Natural killer cell treated with Interleukin-12 subunit alpha and Interleukin-12 subunit beta and Interleukin-15 and Interleukin-18, amount 100 ng/mL, for 72 hours (primary cell): ENCODE measurements at regions not wholly inside any gene's neighbourhood (a gene's known extent, or its start where the extent isn't known, plus 50 kb on each side); places are given as distances from the start of the nearest gene placed in this dataset.
"Not testable (repeated sequence)": the region's sequence is repeated elsewhere in the genome, so short reads cannot be mapped to it uniquely, and the experiment has no call there.

Experiments
- ATAC-seq, 2 donors: fragments of 150-1000 bp; cut with Tn5 transposase in 1 of 2; sonication (Bioruptor Pico), chemical (Tn5 transposase) in 1 of 2; 2 replicates each; pipeline ENCODE4 v1.10.0; 2021
- DNase-seq: peaks from one replicate; pipeline ENCODE4 v3.0.0; 2022; ENCODE audit warnings: low spot score
- H3K27ac Mint-ChIP-seq, 2 donors: 1 replicate in 1 of 2; 2 replicates in 1 of 2; pipeline ENCODE4 v1.8.0; 2022; ENCODE audit warnings: mixed read lengths in 2 of 2, mild to moderate bottlenecking in 1 of 2, moderate library complexity in 1 of 2
- H3K27me3 Mint-ChIP-seq, 2 donors: 1 replicate in 1 of 2; 2 replicates in 1 of 2; pipeline ENCODE4 v1.8.0; 2022; ENCODE audit warnings: mixed read lengths in 2 of 2
- H3K36me3 Mint-ChIP-seq: one replicate; pipeline ENCODE4 v1.8.0; 2022; ENCODE audit warnings: mixed read lengths
- H3K4me1 Mint-ChIP-seq, 2 donors: 1 replicate in 1 of 2; 2 replicates in 1 of 2; pipeline ENCODE4 v1.8.0; 2022; ENCODE audit warnings: low read depth in 2 of 2, mixed read lengths in 2 of 2, mild to moderate bottlenecking in 1 of 2
- H3K4me3 Mint-ChIP-seq: one replicate; pipeline ENCODE4 v1.8.0; 2022; ENCODE audit warnings: mixed read lengths
- H3K9me3 Mint-ChIP-seq: 2 replicates; pipeline ENCODE4 v1.8.0; 2022; ENCODE audit warnings: mixed read lengths

DNA sequence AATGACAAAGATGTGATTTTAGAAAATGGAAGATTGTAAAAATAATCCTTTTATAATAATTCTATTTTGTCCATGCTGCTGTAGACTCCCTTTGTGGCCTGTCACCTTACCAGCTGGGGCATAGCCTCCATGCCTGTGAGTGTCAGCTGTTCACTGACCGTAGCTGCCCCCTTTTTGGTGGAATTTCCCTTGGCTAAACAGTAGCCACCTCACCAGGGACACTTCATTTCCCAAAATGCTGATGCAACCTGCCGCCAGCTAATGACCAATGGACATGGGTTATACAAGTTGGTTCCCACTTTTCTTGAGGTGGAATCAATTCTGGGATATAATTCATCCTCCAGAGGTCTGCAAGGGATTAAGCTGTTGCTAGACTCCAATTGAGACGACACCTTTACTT is 368.4 kb downstream of the PRDM5 start:
- ATAC-seq (no peak), DNase-seq (no peak)
- H3K36me3 Mint-ChIP-seq: no peaks in the 10 kb centered on the region
- peaks cover 3% of the 10 kb centered on the region for H3K9me3 Mint-ChIP-seq
- H3K4me1 Mint-ChIP-seq: no peaks in the 10 kb centered on the region
- H3K27me3 Mint-ChIP-seq: no peaks in the 10 kb centered on the region
- no peak overlapping the region for H3K27ac Mint-ChIP-seq
- no peak overlapping the region for H3K4me3 Mint-ChIP-seq

DNA sequence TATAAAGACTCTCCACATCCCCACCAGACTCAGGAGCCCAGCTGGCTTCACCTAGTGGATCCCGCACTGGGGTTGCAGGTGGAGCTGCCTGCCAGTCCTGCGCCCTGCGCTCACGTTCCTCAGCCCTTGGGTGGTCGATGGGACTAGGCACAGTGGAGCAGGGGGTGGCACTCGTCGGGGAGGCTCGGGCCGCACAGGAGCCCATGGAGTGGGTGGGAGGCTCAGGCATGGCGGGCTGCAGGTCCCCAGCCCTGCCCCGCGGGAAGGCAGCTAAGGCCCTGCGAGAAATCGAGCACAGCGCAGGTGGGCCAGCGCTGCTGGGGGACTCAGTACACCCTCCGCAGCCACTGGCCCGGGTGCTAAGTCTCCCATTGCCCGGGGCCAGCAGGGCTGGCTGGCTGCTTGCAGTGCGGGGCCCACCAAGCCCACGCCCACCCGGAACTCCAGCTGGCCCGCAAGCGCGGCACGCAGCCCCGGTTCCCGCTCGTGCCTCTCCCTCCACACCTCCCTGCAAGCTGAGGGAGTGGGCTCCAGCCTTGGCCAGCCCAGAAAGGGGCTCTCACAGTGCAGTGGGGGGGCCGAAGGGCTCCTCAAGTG is 371.8 kb downstream of the PRDM5 start:
- not testable (repeated sequence) for H3K4me1 Mint-ChIP-seq, DNase-seq, ATAC-seq, H3K36me3 Mint-ChIP-seq, H3K9me3 Mint-ChIP-seq, H3K27me3 Mint-ChIP-seq, H3K27ac Mint-ChIP-seq, H3K4me3 Mint-ChIP-seq

DNA sequence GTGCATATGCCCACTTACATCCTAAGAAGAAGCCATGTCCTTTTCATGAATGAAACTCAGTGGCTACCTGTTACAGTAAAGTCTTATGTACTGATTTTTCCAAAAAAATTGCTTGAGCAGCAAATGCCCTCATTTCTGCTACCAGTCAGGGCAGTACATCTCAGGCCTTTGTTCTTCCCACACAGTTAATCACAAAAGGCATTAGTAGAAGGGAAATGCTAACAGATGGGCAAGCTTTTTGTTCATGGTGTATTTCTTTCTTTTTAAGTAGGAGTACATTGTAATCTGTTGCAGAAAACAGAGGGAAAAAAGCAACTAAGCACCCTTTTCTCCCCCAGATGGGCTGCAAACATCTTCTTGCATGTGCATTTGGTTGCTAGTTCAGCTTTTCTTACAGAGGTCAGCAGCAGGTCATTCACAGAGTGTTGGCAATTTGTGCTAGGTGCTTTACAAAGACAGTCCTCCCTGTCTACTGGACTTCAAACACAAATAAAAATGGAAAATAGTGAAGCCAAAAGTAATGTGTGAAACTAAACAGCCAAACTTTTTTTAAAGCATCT is 373.4 kb downstream of the PRDM5 start:
- Mint-ChIP-seq H3K4me1 (no peaks in the 10 kb centered on the region), H3K4me3 (no peak overlapping the region), H3K27ac (no peak overlapping the region), H3K36me3 (no peaks in the 10 kb centered on the region), H3K27me3 (no peaks in the 10 kb centered on the region), H3K9me3 (peaks cover 3% of the 10 kb centered on the region)
- ATAC-seq (no peak), DNase-seq (no peak)

GRCh38 chr4:120545391-120545790 is 377.1 kb downstream of the PRDM5 start:
- Mint-ChIP-seq H3K9me3 (no peaks in the 10 kb centered on the region), H3K4me3 (no peak overlapping the region)

GRCh38 chr4:120544838-120545237 is 377.7 kb downstream of the PRDM5 start:
- DNase-seq (no peak), ATAC-seq (no peak)
- no peaks in the 10 kb centered on the region for H3K27me3 Mint-ChIP-seq
- H3K9me3 Mint-ChIP-seq: no peaks in the 10 kb centered on the region
- H3K4me3 Mint-ChIP-seq: no peak overlapping the region
- H3K36me3 Mint-ChIP-seq: no peaks in the 10 kb centered on the region
- no peak overlapping the region for H3K27ac Mint-ChIP-seq
- H3K4me1 Mint-ChIP-seq: no peaks in the 10 kb centered on the region

More at GRCh38 chr4:120545391-120545790, 377.1 kb downstream of the PRDM5 start:
- no peaks in the 10 kb centered on the region for H3K4me1 Mint-ChIP-seq
- no peak overlapping the region for H3K27ac Mint-ChIP-seq
- H3K36me3 Mint-ChIP-seq: no peaks in the 10 kb centered on the region
- DNase-seq (no peak), ATAC-seq (no peak)
- no peaks in the 10 kb centered on the region for H3K27me3 Mint-ChIP-seq

DNA sequence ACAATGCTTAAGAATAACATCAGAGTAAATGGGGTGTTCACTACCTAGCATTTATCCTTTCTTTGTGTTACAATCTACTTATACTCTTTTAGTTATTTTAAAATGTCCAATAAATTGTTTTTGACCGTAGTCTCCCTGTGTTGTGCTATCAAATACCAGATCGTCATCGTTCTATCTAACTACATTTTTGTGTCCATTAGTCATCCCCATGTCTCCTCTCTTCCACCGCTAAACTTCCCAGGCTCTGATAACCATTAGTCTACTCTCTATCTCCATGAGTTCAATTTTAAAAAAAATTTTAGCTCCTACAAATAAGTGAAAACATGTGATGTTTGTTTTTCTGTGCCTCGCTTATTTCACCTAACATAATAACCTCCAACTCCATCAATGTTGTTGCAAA is 381.9 kb downstream of the PRDM5 start:
- ATAC-seq (no peak), DNase-seq (no peak)
- H3K36me3 Mint-ChIP-seq: no peaks in the 10 kb centered on the region
- H3K4me3 Mint-ChIP-seq: no peak overlapping the region
- H3K9me3 Mint-ChIP-seq: no peaks in the 10 kb centered on the region
- no peaks in the 10 kb centered on the region for H3K27me3 Mint-ChIP-seq
- no peak overlapping the region for H3K27ac Mint-ChIP-seq
- no peaks in the 10 kb centered on the region for H3K4me1 Mint-ChIP-seq

DNA sequence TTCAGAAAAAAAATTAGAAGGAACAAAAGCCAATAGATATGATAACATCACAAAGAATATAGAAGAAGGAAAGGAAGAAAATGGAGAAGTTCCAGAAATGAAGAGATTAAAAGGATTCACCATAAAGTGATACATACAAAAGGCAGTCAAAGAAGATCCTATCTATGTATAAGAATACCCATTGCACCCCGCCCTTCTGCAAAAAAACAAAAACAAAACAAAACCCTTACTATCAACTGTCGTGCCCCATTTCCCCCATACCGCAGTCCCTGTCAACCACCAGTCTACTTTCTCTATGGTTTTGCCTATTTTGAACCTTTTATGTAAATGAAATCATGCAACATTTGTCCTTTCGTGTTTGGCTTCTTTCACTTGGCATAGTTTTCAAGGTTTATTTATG is 385.6 kb downstream of the PRDM5 start:
- no peaks in the 10 kb centered on the region for H3K27me3 Mint-ChIP-seq
- no peak for ATAC-seq
- no peaks in the 10 kb centered on the region for H3K9me3 Mint-ChIP-seq
- H3K4me3 Mint-ChIP-seq: no peak overlapping the region
- H3K27ac Mint-ChIP-seq: no peak overlapping the region
- H3K4me1 Mint-ChIP-seq: no peaks in the 10 kb centered on the region
- DNase-seq: no peak
- no peaks in the 10 kb centered on the region for H3K36me3 Mint-ChIP-seq

GRCh38 chr4:120528428-120528827 is 394.1 kb downstream of the PRDM5 start:
- no peak overlapping the region for H3K27ac Mint-ChIP-seq
- H3K4me3 Mint-ChIP-seq: no peak overlapping the region
- H3K36me3 Mint-ChIP-seq: no peaks in the 10 kb centered on the region
- H3K27me3 Mint-ChIP-seq: no peaks in the 10 kb centered on the region
- H3K4me1 Mint-ChIP-seq: no peaks in the 10 kb centered on the region
- H3K9me3 Mint-ChIP-seq: peaks cover 4% of the 10 kb centered on the region
- DNase-seq (no peak), ATAC-seq (no peak)

GRCh38 chr4:120526033-120526432 is 396.5 kb downstream of the PRDM5 start:
- peaks cover 11% of the 10 kb centered on the region for H3K9me3 Mint-ChIP-seq
- ATAC-seq: no peak
- H3K27ac Mint-ChIP-seq: no peak overlapping the region
- H3K36me3 Mint-ChIP-seq: no peaks in the 10 kb centered on the region
- DNase-seq: no peak
- no peaks in the 10 kb centered on the region for H3K27me3 Mint-ChIP-seq
- no peaks in the 10 kb centered on the region for H3K4me1 Mint-ChIP-seq
- H3K4me3 Mint-ChIP-seq: no peak overlapping the region

DNA sequence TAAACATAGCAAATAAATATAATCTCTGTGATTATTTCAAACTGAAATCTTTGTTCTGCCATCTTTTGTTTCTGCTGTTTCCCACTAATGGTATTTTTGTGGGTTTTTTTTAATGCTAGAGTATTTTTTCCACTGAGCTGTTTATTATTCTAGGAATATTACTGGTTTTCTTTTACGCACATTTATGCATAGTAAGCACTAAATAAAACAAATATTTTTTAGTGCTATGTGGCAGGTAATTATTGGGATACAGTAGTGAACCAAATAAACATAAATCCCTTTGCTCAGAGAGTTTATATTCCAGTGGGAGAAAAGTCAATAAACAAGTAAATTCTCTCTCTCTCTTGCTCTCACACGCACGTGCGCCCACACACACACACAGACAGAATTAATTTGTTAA is 397.4 kb downstream of the PRDM5 start:
- no peak for DNase-seq
- no peaks in the 10 kb centered on the region for H3K27me3 Mint-ChIP-seq
- H3K4me3 Mint-ChIP-seq: no peak overlapping the region
- H3K4me1 Mint-ChIP-seq: no peaks in the 10 kb centered on the region
- no peak overlapping the region for H3K27ac Mint-ChIP-seq
- H3K9me3 Mint-ChIP-seq: peaks cover 11% of the 10 kb centered on the region
- no peaks in the 10 kb centered on the region for H3K36me3 Mint-ChIP-seq
- no peak for ATAC-seq

DNA sequence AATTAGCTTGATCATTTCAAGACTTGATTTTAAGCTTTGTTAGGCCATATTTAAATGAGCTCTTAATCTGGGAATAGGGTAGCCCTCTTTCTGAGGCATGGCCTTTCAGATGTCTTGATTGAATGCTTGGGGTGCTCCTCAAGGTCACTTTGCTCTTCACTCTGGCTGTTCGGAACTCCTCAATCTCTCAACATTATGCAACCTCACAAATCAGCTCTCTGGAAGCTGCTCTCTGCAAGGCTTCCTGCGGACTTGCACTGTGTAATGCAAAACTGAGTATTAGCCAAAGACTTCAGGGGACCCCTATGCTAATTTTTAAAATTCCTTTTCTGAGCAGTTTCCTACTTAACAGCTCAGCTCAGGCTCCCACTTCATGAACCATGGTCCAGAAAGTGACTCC is 398.3 kb downstream of the PRDM5 start:
- no peaks in the 10 kb centered on the region for H3K4me1 Mint-ChIP-seq
- no peak for ATAC-seq
- H3K27me3 Mint-ChIP-seq: no peaks in the 10 kb centered on the region
- H3K36me3 Mint-ChIP-seq: no peaks in the 10 kb centered on the region
- no peak overlapping the region for H3K4me3 Mint-ChIP-seq
- no peak for DNase-seq
- no peak overlapping the region for H3K27ac Mint-ChIP-seq
- H3K9me3 Mint-ChIP-seq: peaks cover 11% of the 10 kb centered on the region

GRCh38 chr4:120520761-120521160 is 401.8 kb downstream of the PRDM5 start:
- Mint-ChIP-seq H3K27me3 (no peaks in the 10 kb centered on the region), H3K4me1 (no peaks in the 10 kb centered on the region), H3K9me3 (peaks cover 15% of the 10 kb centered on the region), H3K36me3 (no peaks in the 10 kb centered on the region), H3K27ac (no peak overlapping the region), H3K4me3 (no peak overlapping the region)
- DNase-seq (no peak), ATAC-seq (no peak)

- Mint-ChIP-seq H3K36me3 (no peaks in the 10 kb centered on the region), H3K4me1 (no peaks in the 10 kb centered on the region), H3K27ac (no peak overlapping the region), H3K27me3 (no peaks in the 10 kb centered on the region), H3K9me3 (peaks cover 17% of the 10 kb centered on the region), H3K4me3 (no peak overlapping the region)
- DNase-seq: no peak
- no peak for ATAC-seq
Observed at GRCh38 chr4:120517966-120518365, 404.6 kb downstream of the PRDM5 start.

DNA sequence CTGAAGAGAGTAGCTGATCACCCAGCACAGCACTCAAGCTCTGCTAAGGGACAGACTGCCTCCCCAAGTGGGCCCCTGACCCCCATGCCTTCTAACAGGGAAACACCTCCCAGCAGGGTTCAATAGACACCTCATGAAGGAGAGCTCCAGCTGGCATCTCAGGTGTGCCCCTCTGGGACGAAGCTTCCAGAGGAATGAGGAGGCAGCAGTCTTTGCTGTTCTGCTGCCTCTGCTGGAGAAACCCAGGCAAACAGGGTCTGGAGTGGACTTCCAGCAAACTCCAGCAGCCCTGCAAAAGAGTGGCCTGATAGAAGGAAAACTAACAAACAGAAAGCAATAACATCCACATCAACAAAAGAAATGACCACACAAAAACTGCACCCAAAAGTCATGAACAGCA is 412.8 kb downstream of the PRDM5 start:
- H3K4me1 Mint-ChIP-seq: no peaks in the 10 kb centered on the region
- H3K27me3 Mint-ChIP-seq: no peaks in the 10 kb centered on the region

GRCh38 chr4:120509222-120509621 is 413.3 kb downstream of the PRDM5 start:
- no peak overlapping the region for H3K27ac Mint-ChIP-seq
- DNase-seq: no peak

More for the DNA sequence above, 412.8 kb downstream of the PRDM5 start:
- peaks cover 4% of the 10 kb centered on the region for H3K36me3 Mint-ChIP-seq
- H3K9me3 Mint-ChIP-seq: peaks cover 20% of the 10 kb centered on the region
- no peak for ATAC-seq
- no peak for DNase-seq
- no peak overlapping the region for H3K27ac Mint-ChIP-seq
- H3K4me3 Mint-ChIP-seq: no peak overlapping the region

More at GRCh38 chr4:120509222-120509621, 413.3 kb downstream of the PRDM5 start:
- H3K27me3 Mint-ChIP-seq: no peaks in the 10 kb centered on the region
- ATAC-seq: no peak
- H3K4me1 Mint-ChIP-seq: no peaks in the 10 kb centered on the region
- H3K4me3 Mint-ChIP-seq: no peak overlapping the region
- peaks cover 4% of the 10 kb centered on the region for H3K36me3 Mint-ChIP-seq
- peaks cover 19% of the 10 kb centered on the region for H3K9me3 Mint-ChIP-seq
